PFSK-1 (cell line): ENCODE measurements at regions not wholly inside any gene's neighbourhood (a gene's known extent, or its start where the extent isn't known, plus 50 kb on each side); places are given as distances from the start of the nearest gene placed in this dataset.

Experiments used
- FOXP2 ChIP-seq: optimal IDR thresholded peaks from 2 replicates; pipeline ENCODE3; 2011; ENCODE audit warnings: borderline replicate concordance, control low read depth, inconsistent platforms; ENCODE audit not compliant: insufficient read depth; ENCODE audit errors: extremely low read length, extremely low read depth
- POLR2AphosphoS5 ChIP-seq: IDR thresholded peaks from 2 replicates; pipeline ENCODE4 v1.6.1; 2012; ENCODE audit warnings: low read depth, mild to moderate bottlenecking, control low read depth, low read length, moderate library complexity
- TAF1 ChIP-seq: IDR thresholded peaks from 2 replicates; pipeline ENCODE4 v1.6.1; 2012; ENCODE audit warnings: low read length, control low read depth, borderline replicate concordance; ENCODE audit not compliant: insufficient read depth
- TF ChIP-seq, protein P1 (sequence below), 2 experiments: IDR thresholded peaks; 2 replicates each; pipeline versions ENCODE4 v1.6.1 to v1.8.0; 2011 to 2012; ENCODE audit warnings: low read depth in 2 of 2, low read length in 2 of 2, control low read depth in 1 of 2, inconsistent platforms in 1 of 2, mild to moderate bottlenecking in 1 of 2, moderate library complexity in 1 of 2; ENCODE audit not compliant: insufficient read depth in 1 of 2

DNA sequence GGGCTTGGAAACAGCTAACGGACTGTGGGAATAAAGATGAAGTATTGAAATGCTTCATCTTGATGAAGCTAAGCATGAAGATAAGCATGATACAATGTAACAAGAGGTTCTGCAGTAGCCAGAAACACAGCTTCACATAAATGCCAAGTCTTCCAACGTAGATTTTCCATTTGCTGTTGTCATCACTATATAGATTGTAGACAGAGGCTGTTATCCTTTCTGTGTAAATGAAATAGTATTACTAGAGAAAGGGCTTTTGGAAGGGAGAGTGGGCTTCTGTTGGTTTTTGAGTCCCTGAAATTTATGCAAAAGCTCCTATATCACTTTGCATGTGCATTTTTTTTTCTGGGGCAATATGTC lies 649.0 kb downstream of the RNF144B start:
- TF ChIP-seq POLR2AphosphoS5 (no peak), TAF1 (no peak), FOXP2 (no peak)
- TF ChIP-seq, protein P1, sequence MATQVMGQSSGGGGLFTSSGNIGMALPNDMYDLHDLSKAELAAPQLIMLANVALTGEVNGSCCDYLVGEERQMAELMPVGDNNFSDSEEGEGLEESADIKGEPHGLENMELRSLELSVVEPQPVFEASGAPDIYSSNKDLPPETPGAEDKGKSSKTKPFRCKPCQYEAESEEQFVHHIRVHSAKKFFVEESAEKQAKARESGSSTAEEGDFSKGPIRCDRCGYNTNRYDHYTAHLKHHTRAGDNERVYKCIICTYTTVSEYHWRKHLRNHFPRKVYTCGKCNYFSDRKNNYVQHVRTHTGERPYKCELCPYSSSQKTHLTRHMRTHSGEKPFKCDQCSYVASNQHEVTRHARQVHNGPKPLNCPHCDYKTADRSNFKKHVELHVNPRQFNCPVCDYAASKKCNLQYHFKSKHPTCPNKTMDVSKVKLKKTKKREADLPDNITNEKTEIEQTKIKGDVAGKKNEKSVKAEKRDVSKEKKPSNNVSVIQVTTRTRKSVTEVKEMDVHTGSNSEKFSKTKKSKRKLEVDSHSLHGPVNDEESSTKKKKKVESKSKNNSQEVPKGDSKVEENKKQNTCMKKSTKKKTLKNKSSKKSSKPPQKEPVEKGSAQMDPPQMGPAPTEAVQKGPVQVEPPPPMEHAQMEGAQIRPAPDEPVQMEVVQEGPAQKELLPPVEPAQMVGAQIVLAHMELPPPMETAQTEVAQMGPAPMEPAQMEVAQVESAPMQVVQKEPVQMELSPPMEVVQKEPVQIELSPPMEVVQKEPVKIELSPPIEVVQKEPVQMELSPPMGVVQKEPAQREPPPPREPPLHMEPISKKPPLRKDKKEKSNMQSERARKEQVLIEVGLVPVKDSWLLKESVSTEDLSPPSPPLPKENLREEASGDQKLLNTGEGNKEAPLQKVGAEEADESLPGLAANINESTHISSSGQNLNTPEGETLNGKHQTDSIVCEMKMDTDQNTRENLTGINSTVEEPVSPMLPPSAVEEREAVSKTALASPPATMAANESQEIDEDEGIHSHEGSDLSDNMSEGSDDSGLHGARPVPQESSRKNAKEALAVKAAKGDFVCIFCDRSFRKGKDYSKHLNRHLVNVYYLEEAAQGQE (IDR thresholded peaks at IDR 0.05; ENCODE audit: insufficient read depth in 1 of 2, low read depth in 2 of 2, low read length in 2 of 2): no peak
